OCI-LY7 (cell line): ENCODE measurements at regions not wholly inside any gene's neighbourhood (a gene's known extent, or its start where the extent isn't known, plus 50 kb on each side); places are given as distances from the start of the nearest gene placed in this dataset.

Source experiments
- BruUV-seq: library from RNA; stranded (reverse); fragments of 400-500 nt; replicated peaks from 2 replicates; lab custom pipeline; 2021; lab: Mats Ljungman, UMichigan
- CTCF ChIA-PET: fragments of 300-600 bp; sonication (Branson Sonifier 250); formaldehyde crosslinking; loops from one replicate; lab custom pipeline; 2022; ENCODE audit warnings: antibody characterized with exemption; ENCODE audit not compliant: unreplicated experiment; lab: Charles Lee
- POLR2A ChIA-PET: fragments of 300-600 bp; sonication (Branson Sonifier 250); formaldehyde crosslinking; loops from one replicate; lab custom pipeline; 2022; ENCODE audit warnings: antibody characterized with exemption; lab: Charles Lee
- DNase-seq: peaks from one replicate; pipeline ENCODE4 v3.0.0-alpha.2; 2015; ENCODE audit warnings: low spot score
- H2AFZ ChIP-seq: fragments of 200-600 bp; sonication (generic), shearing (Covaris generic); 2 replicates; pipeline ENCODE4 v1.6.1; 2014; ENCODE audit warnings: mild to moderate bottlenecking, antibody characterized with exemption, low read length, moderate library complexity
- H3K27ac ChIP-seq: fragments of 200-600 bp; sonication (generic); 2 replicates; pipeline ENCODE4 v1.5.1; 2014; ENCODE audit warnings: mixed run types, low read depth, mild to moderate bottlenecking, moderate library complexity, low read length, inconsistent platforms; ENCODE audit not compliant: poor library complexity, severe bottlenecking
- H3K36me3 ChIP-seq: fragments of 200-600 bp; sonication (generic); 2 replicates; pipeline ENCODE4 v1.6.1; 2014; ENCODE audit warnings: mild to moderate bottlenecking, antibody characterized with exemption, low read length, moderate library complexity, mixed read lengths; ENCODE audit not compliant: insufficient read depth
- H3K4me1 ChIP-seq: fragments of 200-600 bp; sonication (generic); 2 replicates; pipeline ENCODE4 v1.5.1; 2014; ENCODE audit warnings: mild to moderate bottlenecking, low read length; ENCODE audit not compliant: insufficient read depth, poor library complexity, severe bottlenecking
- H3K4me2 ChIP-seq: fragments of 200-600 bp; sonication (generic); 2 replicates; pipeline ENCODE4 v1.6.1; 2014; ENCODE audit warnings: mild to moderate bottlenecking, low read length
- H3K4me3 ChIP-seq: fragments of 200-600 bp; sonication (generic); 2 replicates; pipeline ENCODE4 v1.5.1; 2014; ENCODE audit warnings: mild to moderate bottlenecking, low read depth, low read length; ENCODE audit not compliant: poor library complexity, severe bottlenecking
- H3K79me2 ChIP-seq: fragments of 200-600 bp; sonication (generic); 2 replicates; pipeline ENCODE4 v1.6.1; 2016; ENCODE audit warnings: low read depth, mild to moderate bottlenecking, low read length, moderate library complexity, mixed read lengths; ENCODE audit not compliant: insufficient read depth
- H3K9me2 ChIP-seq: fragments of 200-600 bp; sonication (generic); 2 replicates; pipeline ENCODE4 v1.6.1; 2016; ENCODE audit warnings: mild to moderate bottlenecking, low read length, mixed read lengths; ENCODE audit not compliant: insufficient read depth
- H3K9me3 ChIP-seq: fragments of 200-600 bp; sonication (generic); 2 replicates; pipeline ENCODE4 v1.6.1; 2014; ENCODE audit warnings: mild to moderate bottlenecking, mixed run types, low read length, mixed read lengths
- H4K20me1 ChIP-seq: fragments of 200-600 bp; sonication (generic); 2 replicates; pipeline ENCODE4 v1.6.1; 2014; ENCODE audit warnings: mild to moderate bottlenecking, antibody characterized with exemption, low read length, moderate library complexity, mixed read lengths; ENCODE audit not compliant: insufficient read depth
- CTCF ChIP-seq: fragments of 200-600 bp; sonication (generic); conservative IDR thresholded peaks from 2 replicates; pipeline ENCODE4 v1.5.1; 2014; ENCODE audit warnings: mild to moderate bottlenecking, antibody characterized with exemption, low read length, moderate library complexity, mixed read lengths
- EZH2phosphoT487 ChIP-seq: fragments of 200-600 bp; sonication (generic); IDR thresholded peaks from 2 replicates; pipeline ENCODE4 v1.6.1; 2018; ENCODE audit warnings: low read depth, borderline replicate concordance, mild to moderate bottlenecking, mixed run types, antibody characterized with exemption, low read length, moderate library complexity, mixed read lengths
- intact Hi-C: fragments of 100-400 bp; cut with micrococcal nuclease; formaldehyde crosslinking; loops from one replicate; pipeline ENCODE4 v1.10.0; 2022; ENCODE audit not compliant: unreplicated experiment

GRCh38 chr11:112797092-112797491 is 164.1 kb upstream of the NCAM1 start:
- Histone ChIP-seq H3K36me3 (no peaks in the 10 kb centered on the region), H3K4me3 (no peak overlapping the region), H3K4me2 (no peak overlapping the region), H4K20me1 (no peaks in the 10 kb centered on the region), H3K9me2 (no peaks in the 10 kb centered on the region), H3K27ac (no peak overlapping the region), H3K79me2 (no peaks in the 10 kb centered on the region), H3K9me3 (no peaks in the 10 kb centered on the region), H2AFZ (no peak overlapping the region), H3K4me1 (no peaks in the 10 kb centered on the region)
- no peak for TF ChIP-seq EZH2phosphoT487
- no peak for TF ChIP-seq CTCF
- ChIA-PET CTCF (no interaction called here), POLR2A (no interaction called here)
- no peak for DNase-seq
- no TSS peak for BruUV-seq
- intact Hi-C loops, result loop anchor here (5.0 kb wide), 1 partner anchor 505 kb away; no protein-coding TSS in a partner anchor

- Histone ChIP-seq H3K27ac (no peak overlapping the region), H3K36me3 (no peaks in the 10 kb centered on the region), H2AFZ (no peak overlapping the region), H4K20me1 (no peaks in the 10 kb centered on the region), H3K4me2 (peak overlapping the region; percentile 13; the same call in 1 of the 2 replicates), H3K9me2 (no peaks in the 10 kb centered on the region), H3K9me3 (no peaks in the 10 kb centered on the region), H3K4me1 (no peaks in the 10 kb centered on the region), H3K79me2 (no peaks in the 10 kb centered on the region), H3K4me3 (no peak overlapping the region)
- no peak for DNase-seq
- ChIA-PET POLR2A (interaction anchor here (0.8 kb wide), 1 partner anchor 552 kb away, joined by 3 read pairs; no protein-coding TSS in a partner anchor), CTCF (no interaction called here)
- BruUV-seq, result no TSS peak
- intact Hi-C loops, result loop anchor here (5.0 kb wide), 1 partner anchor 505 kb away; no protein-coding TSS in a partner anchor
- TF ChIP-seq CTCF (peak; percentile 64), EZH2phosphoT487 (no peak)
Observed at GRCh38 chr11:112797648-112798293, 163.4 kb upstream of the NCAM1 start.

- Histone ChIP-seq H3K4me1 (no peaks in the 10 kb centered on the region), H3K27ac (no peak overlapping the region), H3K36me3 (no peaks in the 10 kb centered on the region), H3K79me2 (no peaks in the 10 kb centered on the region), H3K4me2 (no peak overlapping the region), H4K20me1 (no peaks in the 10 kb centered on the region), H3K4me3 (no peak overlapping the region), H3K9me3 (no peaks in the 10 kb centered on the region), H2AFZ (no peak overlapping the region), H3K9me2 (no peaks in the 10 kb centered on the region)
- CTCF ChIA-PET, result no interaction called here
- BruUV-seq, result no TSS peak
- intact Hi-C loops, result no loop called here
- no peak for DNase-seq
- POLR2A ChIA-PET, result no interaction called here
- TF ChIP-seq CTCF (no peak), EZH2phosphoT487 (no peak)
Observed at GRCh38 chr11:112801025-112801816, 160.0 kb upstream of the NCAM1 start.
